NB4 (cell line): ENCODE measurements at regions not wholly inside any gene's neighbourhood (a gene's known extent, or its start where the extent isn't known, plus 50 kb on each side); places are given as distances from the start of the nearest gene placed in this dataset.

Source experiments
- DNase-seq: peaks from one replicate; pipeline ENCODE4 v3.0.0; 2010; ENCODE audit warnings: low read depth
- H3K4me3 ChIP-seq: one replicate; pipeline ENCODE4 v1.5.1; 2011; ENCODE audit warnings: mild to moderate bottlenecking, low read depth, low read length, moderate library complexity
- MYC ChIP-seq: IDR thresholded peaks from 2 replicates; pipeline ENCODE4 v1.6.1; 2011; ENCODE audit warnings: low read depth, low read length
- POLR2A ChIP-seq: IDR thresholded peaks from 2 replicates; pipeline ENCODE4 v1.6.1; 2011; ENCODE audit warnings: mild to moderate bottlenecking; ENCODE audit not compliant: insufficient read length; ENCODE audit errors: extremely low read depth
- TF ChIP-seq, protein P1 (sequence below): IDR thresholded peaks from one replicate; pipeline ENCODE4 v1.5.1; 2012; ENCODE audit warnings: low read depth, low read length
- TF ChIP-seq, protein P2 (sequence below): IDR thresholded peaks from 2 replicates; pipeline ENCODE4 v1.6.1; 2011; ENCODE audit warnings: low read depth, low read length

DNA sequence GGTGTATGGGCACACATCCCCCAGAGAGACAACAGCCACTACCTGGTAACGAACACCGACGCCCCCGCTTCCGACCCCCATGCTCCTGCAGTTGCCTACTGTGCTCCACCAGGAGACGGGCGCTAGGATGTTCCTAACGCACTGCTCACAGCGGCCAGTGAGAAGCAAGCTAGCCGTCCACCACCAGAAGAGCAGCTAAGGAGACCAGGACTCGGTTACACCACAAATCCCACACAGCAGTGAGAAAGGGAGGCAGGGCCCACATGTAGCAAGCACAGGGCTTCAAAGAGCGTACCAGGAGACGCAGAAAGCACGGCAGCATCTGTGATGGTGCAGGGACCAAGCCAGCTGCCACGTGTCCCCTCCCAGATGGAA lies 117.0 kb downstream of the NCOR2 start:
- H3K4me3 ChIP-seq, result no peak overlapping the region
- no peak for DNase-seq
- TF ChIP-seq MYC, result no peak
- TF ChIP-seq, protein P1, sequence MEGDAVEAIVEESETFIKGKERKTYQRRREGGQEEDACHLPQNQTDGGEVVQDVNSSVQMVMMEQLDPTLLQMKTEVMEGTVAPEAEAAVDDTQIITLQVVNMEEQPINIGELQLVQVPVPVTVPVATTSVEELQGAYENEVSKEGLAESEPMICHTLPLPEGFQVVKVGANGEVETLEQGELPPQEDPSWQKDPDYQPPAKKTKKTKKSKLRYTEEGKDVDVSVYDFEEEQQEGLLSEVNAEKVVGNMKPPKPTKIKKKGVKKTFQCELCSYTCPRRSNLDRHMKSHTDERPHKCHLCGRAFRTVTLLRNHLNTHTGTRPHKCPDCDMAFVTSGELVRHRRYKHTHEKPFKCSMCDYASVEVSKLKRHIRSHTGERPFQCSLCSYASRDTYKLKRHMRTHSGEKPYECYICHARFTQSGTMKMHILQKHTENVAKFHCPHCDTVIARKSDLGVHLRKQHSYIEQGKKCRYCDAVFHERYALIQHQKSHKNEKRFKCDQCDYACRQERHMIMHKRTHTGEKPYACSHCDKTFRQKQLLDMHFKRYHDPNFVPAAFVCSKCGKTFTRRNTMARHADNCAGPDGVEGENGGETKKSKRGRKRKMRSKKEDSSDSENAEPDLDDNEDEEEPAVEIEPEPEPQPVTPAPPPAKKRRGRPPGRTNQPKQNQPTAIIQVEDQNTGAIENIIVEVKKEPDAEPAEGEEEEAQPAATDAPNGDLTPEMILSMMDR, result no peak
- TF ChIP-seq POLR2A, result no peak
- TF ChIP-seq, protein P2, sequence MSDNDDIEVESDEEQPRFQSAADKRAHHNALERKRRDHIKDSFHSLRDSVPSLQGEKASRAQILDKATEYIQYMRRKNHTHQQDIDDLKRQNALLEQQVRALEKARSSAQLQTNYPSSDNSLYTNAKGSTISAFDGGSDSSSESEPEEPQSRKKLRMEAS, result no peak

DNA sequence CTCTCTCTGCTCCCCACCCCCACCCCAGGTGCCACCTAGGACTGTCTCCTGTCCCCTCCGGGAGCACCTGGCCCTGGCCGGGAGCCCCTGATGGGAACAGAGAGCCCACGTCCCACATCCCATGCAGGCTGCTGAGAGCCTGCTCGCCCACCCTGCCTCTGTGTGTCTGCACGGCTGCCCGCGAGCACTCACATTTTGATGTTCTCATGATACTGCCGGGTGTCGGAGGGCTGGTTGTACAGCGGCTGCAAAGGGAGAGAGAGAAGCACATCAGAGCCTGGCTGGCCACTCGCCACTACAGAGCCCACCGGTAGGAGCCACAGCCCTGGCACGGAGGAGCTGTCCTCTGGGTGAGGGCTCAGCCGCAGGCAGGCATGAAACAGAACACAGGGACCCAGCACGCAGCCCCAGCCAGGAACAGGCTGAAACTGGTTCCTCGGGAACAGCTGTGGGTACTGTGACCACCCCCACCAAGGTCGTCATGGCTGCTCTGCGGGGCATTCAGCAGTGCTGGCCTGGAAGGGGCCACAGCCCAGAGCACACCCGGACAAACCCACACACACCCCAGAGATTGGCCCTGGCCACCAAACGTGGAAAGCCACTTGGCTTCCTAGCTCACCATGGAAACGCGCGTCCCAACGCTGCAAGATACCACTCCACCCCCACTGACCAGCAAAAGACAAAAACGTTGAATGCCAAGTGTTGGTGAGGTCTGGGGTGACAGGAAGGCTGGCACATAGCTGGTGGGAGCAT lies 117.6 kb downstream of the NCOR2 start:
- DNase-seq, result no peak
- no peak for TF ChIP-seq POLR2A
- no peak for TF ChIP-seq MYC
- TF ChIP-seq, protein P1, result no peak
- TF ChIP-seq, protein P2, result no peak
- no peak overlapping the region for H3K4me3 ChIP-seq

DNA sequence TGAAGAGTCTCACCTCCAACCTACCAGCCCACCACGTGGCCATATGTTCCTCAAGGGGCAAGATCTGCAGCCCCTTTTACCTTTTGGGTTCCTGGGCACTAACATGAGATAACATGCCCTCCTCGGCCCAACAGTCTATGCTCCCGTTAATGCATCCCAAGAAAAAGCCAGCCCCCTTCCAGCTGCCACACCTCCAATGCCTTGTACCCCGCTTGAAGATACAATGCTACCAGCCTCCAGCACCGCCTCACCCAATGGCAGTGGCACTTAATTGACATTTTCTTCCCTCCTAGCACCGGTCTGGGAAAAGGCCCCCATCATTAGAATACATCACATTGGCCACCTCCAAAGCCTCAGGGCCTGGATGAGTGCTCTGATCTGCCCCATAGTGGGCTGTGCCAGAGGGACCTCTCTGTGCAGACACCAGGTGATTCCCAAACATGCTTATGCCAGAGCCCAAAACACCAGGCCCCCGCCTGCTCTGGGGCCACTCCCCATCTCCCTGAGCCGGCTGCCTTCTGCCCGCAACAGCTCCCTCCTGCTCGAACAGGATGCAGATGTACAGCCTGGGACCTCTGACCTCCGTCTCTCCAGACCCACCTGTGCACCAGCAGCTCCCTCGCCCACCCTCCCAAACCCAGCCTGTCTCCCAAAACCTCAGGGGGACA lies 118.3 kb downstream of the NCOR2 start:
- no peak for DNase-seq
- TF ChIP-seq, protein P2, result no peak
- TF ChIP-seq MYC (no peak), POLR2A (no peak)
- TF ChIP-seq, protein P1, result no peak
- H3K4me3 ChIP-seq, result no peak overlapping the region

DNA sequence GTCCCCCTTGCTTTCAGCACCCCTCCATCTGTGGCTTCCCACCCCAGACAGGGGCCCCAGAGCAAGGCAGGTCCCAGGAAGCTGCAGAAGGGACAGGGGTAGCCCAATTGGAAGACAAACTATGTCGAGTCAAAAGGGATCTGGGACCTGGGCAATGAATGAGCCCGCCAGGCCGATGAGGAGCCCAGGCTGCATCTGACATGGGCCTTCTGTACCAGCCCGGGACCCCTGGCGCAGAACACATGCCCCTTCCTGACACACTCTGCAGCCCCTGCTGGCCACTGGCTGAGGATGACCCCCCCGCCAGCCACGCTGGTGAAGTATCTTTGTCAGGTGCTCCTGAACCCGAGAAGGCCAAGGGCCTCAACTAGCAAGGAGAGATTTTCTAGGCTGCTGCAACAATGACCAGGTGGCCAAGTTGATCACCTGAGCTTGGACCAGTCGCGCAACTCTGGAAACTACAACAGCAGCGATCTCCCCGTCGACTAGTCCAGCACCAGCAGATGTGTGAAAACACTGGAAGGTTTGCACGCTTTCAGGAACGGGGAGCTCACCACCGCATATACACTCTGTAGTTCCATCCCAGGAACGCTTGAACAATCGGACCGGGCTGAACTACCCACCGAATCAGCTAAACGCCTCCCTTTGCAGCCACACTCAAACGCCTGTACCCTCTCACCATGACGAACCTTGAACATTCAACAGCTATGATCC lies 119.0 kb downstream of the NCOR2 start:
- H3K4me3 ChIP-seq, result no peak overlapping the region
- TF ChIP-seq, protein P1, result no peak
- no peak for TF ChIP-seq MYC
- TF ChIP-seq, protein P2, result no peak
- TF ChIP-seq POLR2A, result no peak
- DNase-seq, result no peak

DNA sequence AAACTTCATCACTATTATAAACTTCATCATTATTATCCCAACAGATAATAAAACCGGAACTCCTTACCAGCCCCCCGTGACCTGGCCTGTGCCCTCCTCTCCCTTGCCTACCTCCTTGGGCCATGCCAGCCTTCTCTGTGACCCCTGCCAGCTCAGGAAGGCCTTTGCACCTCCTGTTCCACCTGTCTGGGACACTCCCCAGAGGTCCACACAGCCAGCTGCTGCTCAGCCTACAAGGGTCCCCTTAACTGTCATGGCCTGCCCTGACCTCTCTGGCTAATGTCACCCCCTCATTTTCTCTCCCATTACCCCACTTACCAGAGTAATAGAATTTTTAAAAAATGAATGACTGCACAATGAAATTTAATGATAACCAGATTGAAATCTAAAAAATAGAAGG lies 121.0 kb downstream of the NCOR2 start:
- H3K4me3 ChIP-seq, result no peak overlapping the region
- DNase-seq, result no peak
- TF ChIP-seq, protein P2, result no peak
- TF ChIP-seq POLR2A, result no peak
- TF ChIP-seq, protein P1, result no peak
- TF ChIP-seq MYC, result no peak
